Karpas-422 (cell line): ENCODE measurements at regions not wholly inside any gene's neighbourhood (a gene's known extent, or its start where the extent isn't known, plus 50 kb on each side); places are given as distances from the start of the nearest gene placed in this dataset.

ENCODE experiments used
- DNase-seq: peaks from one replicate; pipeline ENCODE4 v3.0.0-alpha.2; 2015
- H2AFZ ChIP-seq: fragments of 200-600 bp; sonication (generic); 2 replicates; pipeline ENCODE4 v1.6.1; 2014; ENCODE audit warnings: antibody characterized with exemption, low read length, mixed read lengths
- H3K27ac ChIP-seq: fragments of 200-600 bp; sonication (generic); 2 replicates; pipeline ENCODE4 v1.5.1; 2014; ENCODE audit warnings: mild to moderate bottlenecking, low read length, moderate library complexity
- H3K27me3 ChIP-seq: fragments of 200-600 bp; sonication (generic); 2 replicates; pipeline ENCODE4 v1.6.1; 2014; ENCODE audit warnings: low read length, mixed read lengths
- H3K36me3 ChIP-seq: fragments of 200-600 bp; sonication (generic); 2 replicates; pipeline ENCODE4 v1.6.1; 2014; ENCODE audit warnings: low read length, mixed read lengths; ENCODE audit not compliant: insufficient read depth
- H3K4me1 ChIP-seq: fragments of 200-600 bp; sonication (generic); 2 replicates; pipeline ENCODE4 v1.6.1; 2014; ENCODE audit warnings: mild to moderate bottlenecking, low read length, mixed read lengths
- H3K4me2 ChIP-seq: fragments of 200-600 bp; sonication (generic); 2 replicates; pipeline ENCODE4 v1.6.1; 2014; ENCODE audit warnings: low read length, low read depth, mild to moderate bottlenecking; ENCODE audit not compliant: poor library complexity, severe bottlenecking
- H3K4me3 ChIP-seq: fragments of 200-600 bp; sonication (generic); 2 replicates; pipeline ENCODE4 v1.5.1; 2014; ENCODE audit warnings: mild to moderate bottlenecking, antibody characterized with exemption, low read length, mixed read lengths
- H3K79me2 ChIP-seq: fragments of 200-600 bp; sonication (generic); 2 replicates; pipeline ENCODE4 v1.6.1; 2014; ENCODE audit warnings: mild to moderate bottlenecking, low read length, mixed read lengths
- H3K9ac ChIP-seq: fragments of 200-600 bp; sonication (generic); 2 replicates; pipeline ENCODE4 v1.6.0; 2014; ENCODE audit warnings: low read length
- H3K9me2 ChIP-seq: fragments of 200-600 bp; sonication (generic), shearing (Covaris generic); replicated peaks from 2 replicates; pipeline ENCODE4 v1.6.0; 2014; ENCODE audit warnings: mild to moderate bottlenecking, low read length, moderate library complexity; ENCODE audit not compliant: insufficient read depth
- H3K9me3 ChIP-seq: fragments of 300-700, 200-600 bp; sonication (generic); 2 replicates; pipeline ENCODE4 v1.6.1; 2014; ENCODE audit warnings: low read length, mixed read lengths
- H4K20me1 ChIP-seq: fragments of 200-600 bp; sonication (generic); 2 replicates; pipeline ENCODE4 v1.6.1; 2014; ENCODE audit warnings: mild to moderate bottlenecking, antibody characterized with exemption, low read length, low read depth; ENCODE audit not compliant: insufficient read depth

- H3K9me3 ChIP-seq, result no peaks in the 10 kb centered on the region
- H3K4me3 ChIP-seq, result no peak overlapping the region
- H3K27me3 ChIP-seq, result no peaks in the 10 kb centered on the region
- peaks cover 5% of the 10 kb centered on the region for H3K4me1 ChIP-seq
- no peak overlapping the region for H2AFZ ChIP-seq
- no peak for DNase-seq
- no peak overlapping the region for H3K9ac ChIP-seq
- H3K79me2 ChIP-seq, result no peaks in the 10 kb centered on the region
- no peak overlapping the region for H3K27ac ChIP-seq
- no peaks in the 10 kb centered on the region for H3K36me3 ChIP-seq
- H3K4me2 ChIP-seq, result no peak overlapping the region
- no peaks in the 10 kb centered on the region for H3K9me2 ChIP-seq
- H4K20me1 ChIP-seq, result no peaks in the 10 kb centered on the region
Observed at GRCh38 chr4:36675436-36675835, 394.0 kb downstream of the DTHD1 start.

GRCh38 chr4:36676139-36677050, 395.0 kb downstream of the DTHD1 start:
- Histone ChIP-seq H3K36me3 (no peaks in the 10 kb centered on the region), H3K9me2 (no peaks in the 10 kb centered on the region), H4K20me1 (no peaks in the 10 kb centered on the region), H3K9me3 (0 out of 2 replicates have a peak, but pooled peaks cover 1% of the 10 kb centered on the region), H2AFZ (no peak overlapping the region), H3K4me3 (no peak overlapping the region), H3K4me2 (no peak overlapping the region), H3K27ac (no peak overlapping the region), H3K27me3 (no peaks in the 10 kb centered on the region), H3K4me1 (peaks cover 5% of the 10 kb centered on the region), H3K9ac (no peak overlapping the region), H3K79me2 (no peaks in the 10 kb centered on the region)
- no peak for DNase-seq

DNA sequence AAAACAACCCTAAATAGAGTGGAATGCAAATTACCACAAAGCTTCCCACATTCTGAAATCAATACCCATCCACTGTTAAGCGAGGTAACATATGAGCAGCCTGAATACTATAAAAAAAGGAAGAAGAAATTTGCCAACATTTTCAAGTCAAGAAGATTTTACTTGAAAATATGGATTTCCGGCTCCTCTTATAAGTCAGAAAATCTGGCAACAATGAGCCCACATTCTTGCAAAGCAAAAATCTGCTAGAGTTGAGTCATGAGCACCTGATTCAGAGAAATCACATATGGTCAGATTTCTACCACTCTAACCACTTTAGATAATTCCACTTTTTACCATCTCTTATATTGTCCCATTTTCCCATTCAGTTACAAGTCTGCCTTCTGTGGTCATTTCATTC, 395.7 kb downstream of the DTHD1 start:
- no peak for DNase-seq
- H3K4me1 ChIP-seq, result peaks cover 5% of the 10 kb centered on the region

GRCh38 chr4:36677874-36678273, 396.5 kb downstream of the DTHD1 start:
- Histone ChIP-seq H4K20me1 (no peaks in the 10 kb centered on the region), H3K9me3 (0 out of 2 replicates have a peak, but pooled peaks cover 5% of the 10 kb centered on the region), H3K79me2 (no peaks in the 10 kb centered on the region), H2AFZ (no peak overlapping the region), H3K4me3 (no peak overlapping the region), H3K27ac (no peak overlapping the region), H3K9ac (no peak overlapping the region), H3K36me3 (no peaks in the 10 kb centered on the region), H3K4me2 (no peak overlapping the region), H3K27me3 (no peaks in the 10 kb centered on the region), H3K4me1 (peaks cover 5% of the 10 kb centered on the region), H3K9me2 (no peaks in the 10 kb centered on the region)
- no peak for DNase-seq

More for the DNA sequence above, 395.7 kb downstream of the DTHD1 start:
- H2AFZ ChIP-seq, result no peak overlapping the region
- H3K79me2 ChIP-seq, result no peaks in the 10 kb centered on the region
- H3K9me3 ChIP-seq, result 0 out of 2 replicates have a peak, but pooled peaks cover 5% of the 10 kb centered on the region
- H3K27me3 ChIP-seq, result no peaks in the 10 kb centered on the region
- H3K36me3 ChIP-seq, result no peaks in the 10 kb centered on the region
- H3K9me2 ChIP-seq, result no peaks in the 10 kb centered on the region
- H3K9ac ChIP-seq, result no peak overlapping the region
- no peak overlapping the region for H3K4me2 ChIP-seq
- no peak overlapping the region for H3K4me3 ChIP-seq
- H3K27ac ChIP-seq, result no peak overlapping the region
- no peaks in the 10 kb centered on the region for H4K20me1 ChIP-seq

GRCh38 chr4:36687681-36688080, 406.3 kb downstream of the DTHD1 start:
- Histone ChIP-seq H3K9me3 (peaks cover 4% of the 10 kb centered on the region; the same call in 1 of the 2 replicates), H3K4me2 (no peak overlapping the region), H3K4me1 (no peaks in the 10 kb centered on the region), H3K36me3 (no peaks in the 10 kb centered on the region), H3K9me2 (no peaks in the 10 kb centered on the region), H2AFZ (no peak overlapping the region), H3K79me2 (no peaks in the 10 kb centered on the region), H3K27ac (no peak overlapping the region), H3K9ac (no peak overlapping the region), H3K27me3 (no peaks in the 10 kb centered on the region), H3K4me3 (no peak overlapping the region), H4K20me1 (no peaks in the 10 kb centered on the region)
- no peak for DNase-seq

- no peaks in the 10 kb centered on the region for H3K36me3 ChIP-seq
- H4K20me1 ChIP-seq, result no peaks in the 10 kb centered on the region
- no peak for DNase-seq
- no peaks in the 10 kb centered on the region for H3K27me3 ChIP-seq
- H3K4me1 ChIP-seq, result no peaks in the 10 kb centered on the region
- H3K79me2 ChIP-seq, result no peaks in the 10 kb centered on the region
- H3K4me3 ChIP-seq, result no peak overlapping the region
- H3K4me2 ChIP-seq, result no peak overlapping the region
- no peaks in the 10 kb centered on the region for H3K9me2 ChIP-seq
- no peak overlapping the region for H2AFZ ChIP-seq
- peaks cover 4% of the 10 kb centered on the region; the same call in 1 of the 2 replicates for H3K9me3 ChIP-seq
- no peak overlapping the region for H3K9ac ChIP-seq
- H3K27ac ChIP-seq, result no peak overlapping the region
Observed at GRCh38 chr4:36692586-36692985, 411.2 kb downstream of the DTHD1 start.

- Histone ChIP-seq H3K4me1 (no peaks in the 10 kb centered on the region), H3K27ac (no peak overlapping the region), H3K4me2 (no peak overlapping the region), H3K27me3 (no peaks in the 10 kb centered on the region), H3K4me3 (no peak overlapping the region), H4K20me1 (no peaks in the 10 kb centered on the region), H3K79me2 (no peaks in the 10 kb centered on the region), H3K9me3 (no peaks in the 10 kb centered on the region; the same call in 1 of the 2 replicates), H3K9me2 (no peaks in the 10 kb centered on the region; the same call in 1 of the 2 replicates), H2AFZ (no peak overlapping the region), H3K9ac (no peak overlapping the region), H3K36me3 (no peaks in the 10 kb centered on the region)
- DNase-seq, result no peak
Observed at GRCh38 chr4:36702245-36702644, 420.8 kb downstream of the DTHD1 start.

GRCh38 chr4:36704289-36704688, 422.9 kb downstream of the DTHD1 start:
- H3K4me1 ChIP-seq, result no peaks in the 10 kb centered on the region
- H3K27me3 ChIP-seq, result no peaks in the 10 kb centered on the region
- H4K20me1 ChIP-seq, result no peaks in the 10 kb centered on the region
- no peak for DNase-seq
- H3K4me2 ChIP-seq, result no peak overlapping the region
- no peak overlapping the region for H3K4me3 ChIP-seq
- no peaks in the 10 kb centered on the region; the same call in 1 of the 2 replicates for H3K9me3 ChIP-seq
- H3K79me2 ChIP-seq, result no peaks in the 10 kb centered on the region
- no peaks in the 10 kb centered on the region for H3K36me3 ChIP-seq
- H2AFZ ChIP-seq, result no peak overlapping the region
- no peak overlapping the region for H3K9ac ChIP-seq
- no peak overlapping the region for H3K27ac ChIP-seq
- H3K9me2 ChIP-seq, result no peaks in the 10 kb centered on the region; the same call in 1 of the 2 replicates
